Thymus (tissue), 11 donors: ENCODE measurements at regions not wholly inside any gene's neighbourhood (a gene's known extent, or its start where the extent isn't known, plus 50 kb on each side); places are given as distances from the start of the nearest gene placed in this dataset.

Source experiments
- DNase-seq, 9 donors: peaks; one replicate each; pipeline ENCODE4 v3.0.0-alpha.2; 2013; ENCODE audit warnings: low spot score in 9 of 9, low read depth in 6 of 9, missing footprints in 1 of 9
- H3K27ac ChIP-seq, 2 donors: one replicate each; pipeline ENCODE4 v1.5.1; 2013; ENCODE audit warnings: control low read depth in 1 of 2, low read depth in 1 of 2, low read length in 1 of 2, mild to moderate bottlenecking in 1 of 2, moderate library complexity in 1 of 2
- H3K27me3 ChIP-seq, 2 donors: one replicate each; pipeline ENCODE4 v1.5.1; 2013; ENCODE audit warnings: low read length in 1 of 2; ENCODE audit not compliant: control insufficient read depth in 2 of 2, insufficient read depth in 1 of 2
- H3K36me3 ChIP-seq, 2 donors: one replicate each; pipeline ENCODE4 v1.5.1; 2013; ENCODE audit warnings: low read length in 1 of 2, mild to moderate bottlenecking in 1 of 2, moderate library complexity in 1 of 2; ENCODE audit not compliant: control insufficient read depth in 2 of 2, insufficient read depth in 2 of 2
- H3K4me1 ChIP-seq, 2 donors: one replicate each; pipeline ENCODE4 v1.5.1; 2013; ENCODE audit warnings: low read length in 2 of 2; ENCODE audit not compliant: control insufficient read depth in 2 of 2, insufficient read depth in 2 of 2
- H3K4me3 ChIP-seq, 2 donors: one replicate each; pipeline ENCODE4 v1.5.1; 2013; ENCODE audit warnings: low read length in 2 of 2, control low read depth in 1 of 2, mild to moderate bottlenecking in 1 of 2
- H3K9me3 ChIP-seq, 2 donors: one replicate each; pipeline ENCODE4 v1.5.1; 2013; ENCODE audit warnings: low read length in 1 of 2, mild to moderate bottlenecking in 1 of 2; ENCODE audit not compliant: control insufficient read depth in 2 of 2, insufficient read depth in 1 of 2
- WGBS: extraction: QIAGEN DNeasy Blood & Tissue Kit; methylation state at CpG from one replicate; pipeline ENCODE4 v1.1.7; 2013; 5-methylcytosine and 5-hydroxymethylcytosine counted together
- donor health status: healthy.

GRCh38 chrX:39401483-39402110 lies 600.3 kb downstream of the MID1IP1 start:
- Histone ChIP-seq H3K27ac (no peak overlapping the region), H3K36me3 (no peaks in the 10 kb centered on the region), H3K4me1 (no peaks in the 10 kb centered on the region), H3K9me3 (no peaks in the 10 kb centered on the region), H3K27me3 (no peaks in the 10 kb centered on the region), H3K4me3 (no peak overlapping the region)
- WGBS, result 97% methylated on average over 4 of the region's 4 CpGs
- DNase-seq, result no peak

- DNase-seq, result no peak
- no peaks in the 10 kb centered on the region for H3K27me3 ChIP-seq
- H3K4me3 ChIP-seq, result no peak overlapping the region
- no peaks in the 10 kb centered on the region for H3K4me1 ChIP-seq
- whole genome bisulfite sequencing, result 100% methylated on average over 5 of the region's 5 CpGs
- no peaks in the 10 kb centered on the region for H3K36me3 ChIP-seq
- no peaks in the 10 kb centered on the region for H3K9me3 ChIP-seq
- H3K27ac ChIP-seq, result no peak overlapping the region
Observed at GRCh38 chrX:39402158-39402557, 600.9 kb downstream of the MID1IP1 start.

GRCh38 chrX:39406799-39407198 lies 605.5 kb downstream of the MID1IP1 start:
- no peak for DNase-seq
- Histone ChIP-seq H3K4me1 (no peaks in the 10 kb centered on the region), H3K9me3 (no peaks in the 10 kb centered on the region), H3K27ac (no peak overlapping the region), H3K27me3 (no peaks in the 10 kb centered on the region), H3K4me3 (no peak overlapping the region), H3K36me3 (no peaks in the 10 kb centered on the region)
- WGBS, result 89% methylated on average over 2 of the region's 2 CpGs

- no peaks in the 10 kb centered on the region for H3K36me3 ChIP-seq
- no peak for DNase-seq
- WGBS, result 93% methylated on average over 6 of the region's 6 CpGs
Observed at GRCh38 chrX:39409246-39409917, 608.1 kb downstream of the MID1IP1 start.

GRCh38 chrX:39414290-39414854 lies 613.1 kb downstream of the MID1IP1 start:
- 92% methylated on average over 5 of the region's 5 CpGs for WGBS
- Histone ChIP-seq H3K27me3 (no peaks in the 10 kb centered on the region), H3K36me3 (no peaks in the 10 kb centered on the region), H3K4me1 (no peaks in the 10 kb centered on the region), H3K27ac (no peak overlapping the region), H3K4me3 (no peak overlapping the region), H3K9me3 (no peaks in the 10 kb centered on the region)
- no peak for DNase-seq

More at GRCh38 chrX:39409246-39409917, 608.1 kb downstream of the MID1IP1 start:
- Histone ChIP-seq H3K9me3 (no peaks in the 10 kb centered on the region), H3K4me3 (no peak overlapping the region), H3K27me3 (no peaks in the 10 kb centered on the region), H3K4me1 (no peaks in the 10 kb centered on the region), H3K27ac (no peak overlapping the region)

GRCh38 chrX:39416547-39417260 lies 615.4 kb downstream of the MID1IP1 start:
- H3K9me3 ChIP-seq, result no peaks in the 10 kb centered on the region
- DNase-seq, result no peak
- H3K36me3 ChIP-seq, result no peaks in the 10 kb centered on the region
- H3K27me3 ChIP-seq, result no peaks in the 10 kb centered on the region
- no peak overlapping the region for H3K27ac ChIP-seq
- H3K4me1 ChIP-seq, result no peaks in the 10 kb centered on the region
- WGBS, result 96% methylated on average over 14 of the region's 14 CpGs
- H3K4me3 ChIP-seq, result no peak overlapping the region

GRCh38 chrX:39418254-39418704 lies 617.0 kb downstream of the MID1IP1 start:
- Histone ChIP-seq H3K4me3 (no peak overlapping the region), H3K36me3 (no peaks in the 10 kb centered on the region), H3K27ac (no peak overlapping the region), H3K27me3 (no peaks in the 10 kb centered on the region), H3K9me3 (no peaks in the 10 kb centered on the region), H3K4me1 (no peaks in the 10 kb centered on the region)
- WGBS, result 39% methylated on average over 4 of the region's 4 CpGs
- DNase-seq, result no peak

- DNase-seq, result no peak
- Histone ChIP-seq H3K9me3 (no peaks in the 10 kb centered on the region), H3K27ac (no peak overlapping the region), H3K4me3 (no peak overlapping the region), H3K27me3 (no peaks in the 10 kb centered on the region), H3K4me1 (no peaks in the 10 kb centered on the region), H3K36me3 (no peaks in the 10 kb centered on the region)
- WGBS, result 90% methylated on average over 29 of the region's 29 CpGs
Observed at GRCh38 chrX:39418731-39419638, 617.7 kb downstream of the MID1IP1 start.
